CD4-positive, alpha-beta T cell treated with Interleukin-6 for 4 hours (primary cell): ENCODE measurements at regions not wholly inside any gene's neighbourhood (a gene's known extent, or its start where the extent isn't known, plus 50 kb on each side); places are given as distances from the start of the nearest gene placed in this dataset.
"Not testable (repeated sequence)": the region's sequence is repeated elsewhere in the genome, so short reads cannot be mapped to it uniquely, and the experiment has no call there.

Experiments
- DNase-seq: peaks from one replicate; pipeline ENCODE4 v3.0.0-alpha.2; 2020; ENCODE audit warnings: mixed read lengths

- DNase-seq: no peak
Observed at GRCh38 chr5:63094730-63095129, 516.1 kb downstream of the LRRC70 start.

- no peak for DNase-seq
Observed at GRCh38 chr5:63089147-63089546, 510.5 kb downstream of the LRRC70 start.

- no peak for DNase-seq
Observed at GRCh38 chr5:63085561-63085960, 506.9 kb downstream of the LRRC70 start.

- DNase-seq: not testable (repeated sequence)
Observed at GRCh38 chr5:63083689-63084088, 505.1 kb downstream of the LRRC70 start.

- DNase-seq: no peak
Observed at GRCh38 chr5:63081402-63081801, 502.8 kb downstream of the LRRC70 start.

GRCh38 chr5:63070001-63070400 is 491.4 kb downstream of the LRRC70 start:
- DNase-seq: no peak

GRCh38 chr5:63055421-63055820 is 476.8 kb downstream of the LRRC70 start:
- DNase-seq: no peak

GRCh38 chr5:63053019-63053638 is 474.5 kb downstream of the LRRC70 start:
- no peak for DNase-seq

- DNase-seq: no peak
Observed at GRCh38 chr5:63050916-63051315, 472.3 kb downstream of the LRRC70 start.

GRCh38 chr5:63049935-63050334 is 471.3 kb downstream of the LRRC70 start:
- DNase-seq: no peak

- no peak for DNase-seq
Observed at GRCh38 chr5:63043792-63044191, 465.2 kb downstream of the LRRC70 start.

- DNase-seq: no peak
Observed at GRCh38 chr5:63032343-63032742, 453.7 kb downstream of the LRRC70 start.

- no peak for DNase-seq
Observed at GRCh38 chr5:63029891-63030290, 451.3 kb downstream of the LRRC70 start.

GRCh38 chr5:63025679-63026078 is 447.1 kb downstream of the LRRC70 start:
- DNase-seq: no peak

- DNase-seq: no peak
Observed at GRCh38 chr5:63022403-63022802, 443.8 kb downstream of the LRRC70 start.

GRCh38 chr5:63011158-63011557 is 432.5 kb downstream of the LRRC70 start:
- no peak for DNase-seq

- no peak for DNase-seq
Observed at GRCh38 chr5:63008195-63008594, 429.6 kb downstream of the LRRC70 start.

GRCh38 chr5:62994842-62995241 is 416.2 kb downstream of the LRRC70 start:
- DNase-seq: not testable (repeated sequence)

- no peak for DNase-seq
Observed at GRCh38 chr5:62985749-62986148, 407.1 kb downstream of the LRRC70 start.

GRCh38 chr5:62982348-62982747 is 403.7 kb downstream of the LRRC70 start:
- DNase-seq: no peak

GRCh38 chr5:62980884-62981283 is 402.3 kb downstream of the LRRC70 start:
- DNase-seq: no peak

- no peak for DNase-seq
Observed at GRCh38 chr5:62979472-62979871, 400.9 kb downstream of the LRRC70 start.

- no peak for DNase-seq
Observed at GRCh38 chr5:62977661-62978060, 399.0 kb downstream of the LRRC70 start.

GRCh38 chr5:62974623-62975022 is 396.0 kb downstream of the LRRC70 start:
- DNase-seq: no peak

- no peak for DNase-seq
Observed at GRCh38 chr5:62969409-62970120, 390.9 kb downstream of the LRRC70 start.
